Heart left ventricle (tissue), 16 donors: ENCODE measurements at regions not wholly inside any gene's neighbourhood (a gene's known extent, or its start where the extent isn't known, plus 50 kb on each side); places are given as distances from the start of the nearest gene placed in this dataset.

Experiments used
- ATAC-seq, 4 donors: fragments of 200-7000 bp; cut with Tn5 transposase; one replicate each; pipeline ENCODE4 v1.9.1; 2020 to 2022; ENCODE audit warnings: moderate library complexity in 4 of 4, mild to moderate bottlenecking in 3 of 4, moderate number of reproducible peaks in 1 of 4
- DNase-seq, 5 donors: peaks; one replicate each; pipeline ENCODE4 v3.0.0-alpha.2; 2020
- H3K27ac ChIP-seq, 12 donors: fragments of 200-600 bp; sonication (generic) in 4 of 12; one replicate each; pipeline versions ENCODE4 v1.5.0 to v1.8.0; 2016 to 2022; ENCODE audit warnings: mild to moderate bottlenecking in 2 of 12
- H3K27me3 ChIP-seq, 9 donors: fragments of 200-600 bp; sonication (generic) in 2 of 9; one replicate each; pipeline versions ENCODE4 v1.5.1 to v1.8.0; 2016 to 2022; ENCODE audit warnings: mild to moderate bottlenecking in 3 of 9
- H3K36me3 ChIP-seq, 9 donors: fragments of 200-600 bp; sonication (generic) in 2 of 9; one replicate each; pipeline versions ENCODE4 v1.5.0 to v1.8.0; 2018 to 2022; ENCODE audit warnings: mild to moderate bottlenecking in 2 of 9
- H3K4me1 ChIP-seq, 12 donors: fragments of 200-600 bp; sonication (generic) in 4 of 12; one replicate each; pipeline versions ENCODE4 v1.5.0 to v1.8.0; 2016 to 2022; ENCODE audit warnings: mild to moderate bottlenecking in 3 of 12
- H3K4me3 ChIP-seq, 12 donors: fragments of 200-600 bp; sonication (generic) in 4 of 12; one replicate each; pipeline versions ENCODE4 v1.5.0 to v1.8.0; 2017 to 2022; ENCODE audit warnings: mild to moderate bottlenecking in 9 of 12, moderate library complexity in 4 of 12
- H3K9me3 ChIP-seq, 12 donors: fragments of 200-600 bp; sonication (generic) in 4 of 12; one replicate each; pipeline versions ENCODE4 v1.5.0 to v1.8.0; 2016 to 2022; ENCODE audit warnings: mild to moderate bottlenecking in 1 of 12
- CTCF ChIP-seq, 12 donors: fragments of 200-600 bp; sonication (generic) in 4 of 12; IDR thresholded peaks; one replicate each; pipeline versions ENCODE4 v1.5.0 to v1.8.0; 2018 to 2022; ENCODE audit warnings: antibody characterized with exemption in 12 of 12, mild to moderate bottlenecking in 5 of 12
- POLR2A ChIP-seq, 2 donors: fragments of 450-650 bp; IDR thresholded peaks; one replicate each; pipeline ENCODE4 v1.6.1; 2017; ENCODE audit warnings: antibody characterized with exemption in 2 of 2, mild to moderate bottlenecking in 2 of 2, moderate library complexity in 2 of 2
- WGBS, 4 donors: extraction: QIAGEN DNeasy Blood & Tissue Kit in 2 of 4; methylation state at CpG; one replicate each; pipeline versions ENCODE4 v1.1.5 to v1.1.7; 2013 to 2018; 5-methylcytosine and 5-hydroxymethylcytosine counted together
- intact Hi-C, 10 donors: fragments of 100-400 bp; cut with DNase I; formaldehyde crosslinking; loops; one replicate each; pipeline versions ENCODE4 v1.11.1 to v1.14.2; 2022
- donor health status: ischemic (EF 13 %, LVEDD 7.1; RV severe dilation, severe dysfunction).
- donor health status: healthy with polysubstance abuse.
- donor health status: DM: no; HTN: yes; CAD: no.
- donor health status: DM: no; HTN: no; CAD: no.
- donor health status: ischemic (EF 25% LVEDD 6.9; RV normal size, moderate dysfunction).
- donor health status: ischemic (EF 25% LVEDD 5.7; RV mildly dilated, moderate dysfunction).
- donor health status: healthy.
- donor health status: DM: yes; HTN: yes; CAD: no.
- donor health status: ischemic (EF 35%, LVEDD 5.7; RV mildly dilated, moderate dysfunction).
- donor health status: nonischemic (EF 11% LVEDD 7.7; RV severe dilation, severe dysfunction).
- donor health status: DM: yes; HTN: yes; CAD: no.
- donor health status: PGD.
- donor health status: ischemic (EF 29% LVEDD 5.4; RV normal size, mild dysfunction).
- donor health status: nonischemic (EF 23%, LVEDD 6.1; RV moderate dilation, normal function).

GRCh38 chr2:15776992-15777702 is 163.2 kb upstream of the MYCN start:
- no peak overlapping the region for H3K27ac ChIP-seq
- H3K27me3 ChIP-seq, result peaks cover 0 to 8% (median under 1%) of the 10 kb centered on the region in 9 donors
- DNase-seq (no peak), ATAC-seq (no peak)
- H3K4me1 ChIP-seq, result no peaks in the 10 kb centered on the region
- intact Hi-C loops, result no loop called here
- H3K36me3 ChIP-seq, result no peaks in the 10 kb centered on the region
- no peak for TF ChIP-seq CTCF (IDR thresholded peaks at IDR 0.05)
- no peak for TF ChIP-seq POLR2A (IDR thresholded peaks at IDR 0.05)
- WGBS, 4 donors, result 90 to 94% (median 93%) methylated on average over 5 of the region's 5 CpGs
- H3K4me3 ChIP-seq, result no peak overlapping the region
- H3K9me3 ChIP-seq, result no peaks in the 10 kb centered on the region

- no peak for TF ChIP-seq POLR2A (IDR thresholded peaks at IDR 0.05)
- TF ChIP-seq CTCF (IDR thresholded peaks at IDR 0.05), result no peak
- Histone ChIP-seq H3K36me3 (no peaks in the 10 kb centered on the region), H3K9me3 (no peaks in the 10 kb centered on the region), H3K27ac (no peak overlapping the region), H3K27me3 (peaks cover 0 to 12% (median 4%) of the 10 kb centered on the region in 9 donors), H3K4me1 (no peaks in the 10 kb centered on the region), H3K4me3 (no peak overlapping the region)
- DNase-seq (no peak), ATAC-seq (no peak)
- 96 to 98% (median 96%) methylated on average over 6 of the region's 6 CpGs for WGBS, 4 donors
- intact Hi-C loops, result no loop called here
Observed at GRCh38 chr2:15777795-15778371, 162.5 kb upstream of the MYCN start.

- TF ChIP-seq CTCF (IDR thresholded peaks at IDR 0.05) (no peak), POLR2A (IDR thresholded peaks at IDR 0.05) (no peak)
- intact Hi-C loops, result no loop called here
- H3K4me3 ChIP-seq, result no peak overlapping the region
- no peak overlapping the region for H3K27ac ChIP-seq
- peaks cover 0 to 13% (median 4%) of the 10 kb centered on the region in 9 donors for H3K27me3 ChIP-seq
- DNase-seq (no peak), ATAC-seq (no peak)
- no peaks in the 10 kb centered on the region for H3K36me3 ChIP-seq
- WGBS, 4 donors, result 81 to 84% (median 82%) methylated on average over 7 of the region's 7 CpGs
- H3K4me1 ChIP-seq, result no peaks in the 10 kb centered on the region
- no peaks in the 10 kb centered on the region for H3K9me3 ChIP-seq
Observed at GRCh38 chr2:15778529-15779219, 161.7 kb upstream of the MYCN start.

- H3K27ac ChIP-seq, result no peak overlapping the region
- no peak for TF ChIP-seq CTCF (IDR thresholded peaks at IDR 0.05)
- ATAC-seq (no peak), DNase-seq (no peak)
- H3K27me3 ChIP-seq, result peaks cover 0 to 18% (median 4%) of the 10 kb centered on the region in 9 donors
- H3K4me1 ChIP-seq, result no peaks in the 10 kb centered on the region
- no peaks in the 10 kb centered on the region for H3K9me3 ChIP-seq
- intact Hi-C loops, result no loop called here
- H3K4me3 ChIP-seq, result no peak overlapping the region
- 95 to 98% (median 97%) methylated on average over 7 of the region's 7 CpGs for WGBS, 4 donors
- no peaks in the 10 kb centered on the region for H3K36me3 ChIP-seq
Observed at GRCh38 chr2:15779381-15780041, 160.8 kb upstream of the MYCN start.
